Motor neuron (in vitro differentiated cells): ENCODE measurements at regions not wholly inside any gene's neighbourhood (a gene's known extent, or its start where the extent isn't known, plus 50 kb on each side); places are given as distances from the start of the nearest gene placed in this dataset.

Source experiments
- ATAC-seq, 8 experiments: fragments of 200-7000 bp; cut with Tn5 transposase; replicated peaks in 6 of 8; 2 replicates each; pipeline ENCODE4 v1.8.0; 2021; ENCODE audit warnings: mild to moderate bottlenecking in 8 of 8, moderate library complexity in 8 of 8
- H3K27ac ChIP-seq, 2 donors: fragments of 250-450 bp; sonication (Bioruptor Pico); 2 replicates each; pipeline ENCODE4 v1.9.0; 2021; ENCODE audit warnings: antibody characterized with exemption in 2 of 2, mild to moderate bottlenecking in 2 of 2, moderate library complexity in 1 of 2
- H3K4me1 ChIP-seq, 2 donors: fragments of 250-450 bp; sonication (Bioruptor Pico); replicated peaks in 1 of 2; 2 replicates each; pipeline ENCODE4 v1.6.1; 2021; ENCODE audit warnings: antibody characterized with exemption in 2 of 2, mild to moderate bottlenecking in 2 of 2, moderate library complexity in 1 of 2
- H3K4me3 ChIP-seq, 5 donors: fragments of 250-450 bp; sonication (Bioruptor Pico); 2 replicates each; pipeline ENCODE4 v1.9.0; 2021; ENCODE audit warnings: antibody characterized with exemption in 5 of 5, mild to moderate bottlenecking in 5 of 5, moderate library complexity in 4 of 5
- WGBS, 10 experiments: fragments of 450-650 bp; shearing (Covaris generic); methylation state at CpG; one replicate each; pipeline ENCODE4 v1.0.0; 2022; 5-methylcytosine and 5-hydroxymethylcytosine counted together
- in situ Hi-C, 9 experiments: fragments of 400-800 bp; cut with MboI; loops; one replicate each; pipeline ENCODE4 v1.15.0; 2021; ENCODE audit warnings: low sequenced_read_pairs in 9 of 9, low pct_unique_long_range_greater_than_20kb in 2 of 9; ENCODE audit not compliant: unreplicated experiment in 9 of 9

DNA sequence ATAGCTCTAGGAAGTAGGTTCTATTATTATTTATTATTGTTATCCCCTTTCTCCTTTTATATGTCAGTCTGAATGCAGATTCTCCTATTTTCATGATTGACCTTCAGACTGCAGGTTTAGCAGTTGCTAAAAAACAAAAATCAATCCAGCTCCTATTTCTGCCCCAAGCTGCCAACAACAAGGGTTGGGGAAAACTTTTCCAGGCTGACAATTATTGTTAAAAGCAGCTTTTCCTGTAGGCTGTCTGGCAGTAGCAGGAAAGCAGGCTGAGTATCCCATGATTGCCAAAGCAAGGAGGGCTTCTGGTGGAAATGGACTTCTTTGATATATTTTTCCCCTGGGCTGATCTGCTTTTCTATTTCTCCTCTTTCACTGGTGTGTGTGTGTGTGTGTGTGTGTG, 78.0 kb upstream of the CTLA4 start:
- ATAC-seq: no peak
- in situ Hi-C loops: no loop called here
- Histone ChIP-seq H3K4me3 (no peak overlapping the region), H3K4me1 (peaks cover 0 to 7% of the 10 kb centered on the region in 2 donors), H3K27ac (no peak overlapping the region)

DNA sequence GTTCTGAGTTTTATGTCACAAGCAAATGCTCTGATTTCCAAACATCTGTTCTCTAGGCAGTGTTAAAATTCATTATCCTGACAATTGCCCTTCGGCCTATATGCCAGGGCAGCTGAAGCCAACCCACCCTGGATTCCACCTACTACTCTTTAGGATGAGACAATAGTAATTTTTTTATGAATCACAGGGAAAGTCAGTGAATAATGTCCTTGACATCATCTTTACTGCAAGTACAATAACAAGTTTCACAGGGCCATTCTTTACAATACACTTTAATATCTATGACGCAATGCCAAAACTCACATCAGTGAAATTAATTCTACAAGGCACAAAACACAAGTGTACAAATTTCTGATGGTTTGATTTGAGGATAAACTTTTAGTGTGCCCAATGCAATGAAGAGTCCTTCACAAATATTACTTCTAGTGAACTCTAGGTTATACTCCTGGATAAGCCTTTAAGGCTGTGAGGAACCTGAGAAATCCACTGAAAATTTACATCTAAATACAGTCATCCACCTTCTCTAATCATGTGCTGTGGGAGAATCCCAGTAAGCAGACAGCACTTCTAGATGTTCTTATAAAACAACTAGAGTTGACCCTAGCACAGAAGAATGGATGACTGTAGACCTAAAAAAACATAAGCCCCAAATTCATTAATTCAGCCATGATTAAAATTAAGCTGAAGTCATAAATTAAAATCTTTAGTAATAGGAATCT, 77.3 kb upstream of the CTLA4 start:
- peak in 1 of 8 experiments; percentile 53 for ATAC-seq
- 40 to 100% (median 100%) methylated on average over 1 to 2 of the region's 2 CpGs; no CpG with 5 or more reads in 2 of the 10 experiments for WGBS, 10 experiments
- in situ Hi-C loops: no loop called here
- H3K4me1 ChIP-seq: peaks cover 0 to 7% of the 10 kb centered on the region in 2 donors
- no peak overlapping the region for H3K27ac ChIP-seq
- no peak overlapping the region for H3K4me3 ChIP-seq

DNA sequence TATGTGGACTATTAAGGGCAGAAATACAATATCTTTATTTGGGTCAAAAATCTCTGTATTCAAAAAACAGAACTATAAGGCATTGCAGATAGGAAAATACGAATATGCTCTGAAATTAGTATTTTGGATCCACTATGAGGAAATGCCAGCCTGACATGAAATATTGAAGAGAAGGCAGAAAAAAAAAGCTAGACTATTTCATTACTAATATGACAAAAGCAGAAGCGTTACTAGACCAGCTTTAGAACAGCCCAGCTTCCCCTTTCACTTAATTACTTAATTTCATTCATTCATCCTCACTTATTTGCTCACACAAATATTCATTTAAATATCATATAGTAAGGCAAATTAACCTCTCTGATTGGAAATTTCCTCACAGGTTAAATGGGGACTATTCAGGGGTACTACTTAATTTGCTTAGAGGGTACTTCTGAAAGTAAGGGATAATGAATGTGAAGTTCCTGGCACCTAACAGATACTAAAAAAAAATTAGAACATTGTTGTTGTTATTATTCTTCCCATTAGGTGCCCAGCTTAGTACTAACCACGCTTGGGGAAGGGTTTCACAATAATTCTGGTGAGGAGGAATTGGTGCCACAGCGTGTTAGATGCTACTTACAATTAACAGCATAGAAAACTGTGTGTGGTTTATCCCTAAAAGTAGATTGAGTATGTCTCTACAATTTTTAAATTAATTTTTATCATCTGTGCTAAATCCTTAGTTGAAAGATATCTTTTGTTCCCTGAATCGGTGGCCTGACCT, 71.1 kb upstream of the CTLA4 start:
- H3K27ac ChIP-seq: no peak overlapping the region
- H3K4me1 ChIP-seq: no peaks in the 10 kb centered on the region
- 52 to 100% (median 79%) methylated on average over 1 to 5 of the region's 5 CpGs for WGBS, 10 experiments
- in situ Hi-C loops: no loop called here
- no peak overlapping the region for H3K4me3 ChIP-seq
- no peak for ATAC-seq

DNA sequence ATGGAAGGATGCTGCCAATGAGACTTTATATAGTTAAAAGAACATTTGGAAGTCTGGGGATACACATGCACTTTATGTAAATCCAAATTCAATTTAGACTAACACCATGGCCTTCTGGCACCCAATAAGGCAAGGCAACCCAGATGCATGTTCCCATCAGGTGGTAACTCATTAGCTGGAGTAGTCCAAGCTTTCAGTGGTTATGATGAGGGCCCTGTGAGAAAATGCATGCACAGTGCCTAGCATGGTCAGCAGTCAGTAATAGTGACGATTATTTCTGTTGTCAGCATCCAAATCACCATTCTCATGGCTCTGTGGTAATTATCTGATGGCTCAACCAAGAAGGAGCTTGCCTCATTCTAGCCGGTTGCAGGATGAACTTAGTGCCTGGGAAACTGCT, 70.3 kb upstream of the CTLA4 start:
- no peaks in the 10 kb centered on the region for H3K4me1 ChIP-seq
- ATAC-seq: no peak
- no peak overlapping the region for H3K4me3 ChIP-seq
- no peak overlapping the region for H3K27ac ChIP-seq
- WGBS, 10 experiments: 67 to 100% (median 100%) methylated on average over 1 of the region's 2 CpGs; no CpG with 5 or more reads in 1 of the 10 experiments
- in situ Hi-C loops: no loop called here

DNA sequence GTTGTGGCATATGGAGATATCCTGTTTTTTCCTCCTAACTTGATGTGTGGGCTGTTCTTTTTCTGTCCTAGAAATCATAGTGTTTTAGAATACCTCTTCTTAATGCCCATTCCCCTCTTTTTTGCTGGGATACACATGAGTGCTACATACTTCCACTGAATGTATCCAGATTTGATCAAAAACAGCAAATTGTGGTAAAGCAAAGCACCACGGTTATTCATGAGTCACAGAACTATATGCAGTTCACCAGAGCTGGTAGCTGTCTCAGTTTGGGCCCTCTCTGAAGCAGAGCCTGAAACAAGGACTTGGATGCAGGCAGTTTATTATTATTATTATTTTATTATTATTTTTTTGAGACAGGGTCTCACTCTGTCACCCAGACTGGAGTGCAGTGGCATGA, 69.9 kb upstream of the CTLA4 start:
- H3K4me3 ChIP-seq: no peak overlapping the region
- ATAC-seq: no peak
- H3K27ac ChIP-seq: no peak overlapping the region
- no peaks in the 10 kb centered on the region for H3K4me1 ChIP-seq
- in situ Hi-C loops: no loop called here
- WGBS, 10 experiments: 20 to 100% (median 70%) methylated on average over 1 of the region's 1 CpG; no CpG with 5 or more reads in 4 of the 10 experiments

DNA sequence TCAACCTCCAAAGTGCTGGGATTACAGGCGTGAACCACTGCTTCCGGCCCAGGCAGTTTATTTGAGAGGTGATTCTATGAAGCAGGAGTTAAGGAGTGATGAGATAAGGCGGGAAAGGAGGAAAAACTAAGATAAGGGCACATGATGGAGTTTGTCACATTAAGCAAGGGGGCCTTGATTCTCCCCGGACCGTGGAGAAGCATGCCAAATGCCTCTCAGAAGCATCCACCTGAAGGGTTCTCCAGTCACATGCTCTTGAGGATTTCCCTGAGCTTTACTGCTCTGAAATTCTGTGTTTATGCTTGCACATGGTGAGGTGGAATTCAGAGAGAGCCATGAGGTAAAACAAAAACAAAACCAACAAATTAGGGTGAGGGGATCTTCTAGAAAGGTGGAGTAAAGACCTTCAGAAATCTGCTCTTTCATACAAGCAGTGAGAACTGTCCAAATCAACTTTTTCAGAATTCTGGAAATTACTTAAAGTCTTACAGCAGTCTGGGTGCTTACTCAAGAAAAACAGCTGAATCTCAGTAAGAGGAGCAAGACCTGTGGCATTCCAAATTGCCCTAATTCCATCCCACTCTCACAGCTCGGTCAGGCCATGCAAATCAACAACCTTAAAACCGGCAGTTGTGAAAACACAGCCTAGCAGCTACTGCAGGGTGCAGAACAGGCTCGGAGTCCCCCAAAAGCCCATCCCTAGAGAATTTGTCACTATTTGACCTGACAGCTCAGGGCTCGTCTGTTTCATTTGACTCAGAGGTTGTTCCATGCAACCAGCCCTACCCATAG, 69.1 kb upstream of the CTLA4 start:
- in situ Hi-C loops: no loop called here
- Histone ChIP-seq H3K4me3 (no peak overlapping the region), H3K27ac (no peak overlapping the region), H3K4me1 (no peaks in the 10 kb centered on the region)
- no peak for ATAC-seq
- 40 to 100% (median 86%) methylated on average over 1 to 8 of the region's 9 CpGs; no CpG with 5 or more reads in 1 of the 10 experiments for WGBS, 10 experiments

DNA sequence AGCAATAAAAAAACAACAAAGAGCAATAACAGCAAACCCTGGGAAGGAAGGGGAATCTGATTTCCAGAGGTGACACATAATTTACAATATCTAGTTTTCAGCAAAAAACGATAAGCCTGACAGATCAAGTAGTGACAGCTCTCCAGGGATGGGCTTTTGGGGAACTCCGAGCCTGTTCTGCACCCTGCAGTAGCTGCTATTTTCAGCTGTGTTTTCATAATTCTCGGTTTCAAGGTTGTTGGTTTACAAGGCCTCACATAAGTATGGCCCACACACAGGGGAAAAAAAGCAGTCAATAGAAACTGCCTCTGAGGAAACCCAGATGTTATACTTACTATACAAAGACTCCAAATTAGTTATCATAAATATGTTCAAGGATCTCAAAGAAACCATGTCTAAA, 67.7 kb upstream of the CTLA4 start:
- in situ Hi-C loops: loop anchor here in 2 of 9 experiments (25.0 kb wide), 1 partner anchor 313 kb away; no protein-coding TSS in a partner anchor
- ATAC-seq: no peak
- Histone ChIP-seq H3K4me1 (no peaks in the 10 kb centered on the region), H3K27ac (no peak overlapping the region), H3K4me3 (no peak overlapping the region)
- WGBS, 10 experiments: 61 to 100% (median 100%) methylated on average over 1 to 3 of the region's 3 CpGs; no CpG with 5 or more reads in 1 of the 10 experiments

DNA sequence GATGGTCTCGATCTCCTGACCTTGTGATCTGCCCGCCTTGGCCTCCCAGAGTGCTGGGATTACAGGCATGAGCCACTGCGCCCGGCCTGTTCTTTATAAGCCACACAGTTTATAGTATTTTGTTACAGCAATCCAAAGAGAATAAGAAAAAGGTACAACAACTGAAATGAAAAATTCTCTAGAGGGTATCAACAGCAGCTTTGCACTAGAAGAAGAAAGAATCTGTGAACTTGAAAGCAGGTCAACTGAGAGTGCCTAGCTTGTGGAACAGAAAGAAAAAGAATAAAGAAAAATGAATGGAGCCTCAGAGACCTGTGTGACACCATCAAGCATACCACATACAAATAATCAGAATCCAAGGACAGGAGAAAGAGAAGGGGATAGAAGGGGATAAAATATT, 66.8 kb upstream of the CTLA4 start:
- 100% methylated on average over 1 to 4 of the region's 4 CpGs; no CpG with 5 or more reads in 4 of the 10 experiments for WGBS, 10 experiments
- H3K4me3 ChIP-seq: no peak overlapping the region
- in situ Hi-C loops: loop anchor here in 2 of 9 experiments (25.0 kb wide), 1 partner anchor 313 kb away; no protein-coding TSS in a partner anchor
- H3K27ac ChIP-seq: no peak overlapping the region
- no peaks in the 10 kb centered on the region for H3K4me1 ChIP-seq
- no peak for ATAC-seq

DNA sequence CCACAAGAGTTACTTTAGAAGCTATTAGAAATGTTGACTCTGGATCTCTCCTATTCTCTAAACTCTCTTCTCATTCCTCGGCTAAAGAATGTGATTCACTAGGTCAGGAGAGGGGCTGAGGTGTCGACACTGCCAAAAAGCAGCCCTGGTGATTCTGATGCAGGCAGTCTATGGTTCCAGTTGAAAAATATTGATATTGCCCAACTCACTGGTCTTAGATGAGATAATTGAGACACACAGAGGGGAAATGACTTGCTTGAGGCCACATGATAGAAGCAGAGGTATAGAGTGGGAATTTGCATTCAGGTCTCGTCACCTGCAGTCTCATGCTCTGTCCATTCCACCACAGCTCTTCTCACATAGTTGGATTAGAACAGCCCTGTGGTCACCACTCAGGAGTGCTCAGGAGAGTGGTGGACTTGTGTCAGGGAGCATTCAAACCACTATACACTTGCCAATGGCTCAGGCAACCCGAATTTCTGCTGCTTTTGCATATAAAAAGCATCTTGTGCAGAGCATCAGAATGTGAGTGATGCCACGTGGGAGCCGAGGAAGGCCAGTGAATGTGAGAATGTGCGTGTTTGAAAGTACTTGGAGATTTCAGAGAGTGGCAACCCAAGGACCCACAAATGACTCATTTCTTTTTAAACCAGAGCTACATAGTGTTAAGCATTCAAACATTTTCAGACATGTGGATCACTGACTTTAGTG, 65.1 kb upstream of the CTLA4 start:
- in situ Hi-C loops: loop anchor here in 2 of 9 experiments (25.0 kb wide), 1 partner anchor 315 kb away; no protein-coding TSS in a partner anchor
- Histone ChIP-seq H3K4me1 (peaks cover 0 to 3% of the 10 kb centered on the region in 2 donors), H3K27ac (no peak overlapping the region), H3K4me3 (no peak overlapping the region)
- ATAC-seq: peak in 2 of 8 experiments; percentile 12 to 22
- 40 to 100% (median 65%) methylated on average over 1 to 7 of the region's 7 CpGs; no CpG with 5 or more reads in 3 of the 10 experiments for WGBS, 10 experiments

DNA sequence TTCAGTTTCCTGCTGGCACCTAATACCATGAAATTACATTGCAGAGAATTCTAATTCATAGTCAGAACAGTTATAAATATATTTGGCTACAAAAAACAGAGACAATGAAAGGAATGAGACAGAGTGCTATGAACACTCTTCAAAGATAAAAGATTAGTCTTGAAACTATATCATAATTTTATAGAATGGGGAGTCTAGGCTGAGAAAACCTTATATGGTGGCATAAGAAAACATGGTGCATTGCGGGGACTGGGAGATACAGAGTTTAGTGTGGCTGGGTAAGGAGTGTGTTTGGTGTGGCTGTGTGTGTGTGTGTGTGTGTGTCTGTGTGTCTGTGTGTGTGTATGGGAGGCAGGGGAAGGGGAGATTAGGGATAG, 64.5 kb upstream of the CTLA4 start:
- ATAC-seq: no peak
- Histone ChIP-seq H3K4me3 (no peak overlapping the region), H3K4me1 (peaks cover 3 to 8% of the 10 kb centered on the region in 2 donors), H3K27ac (no peak overlapping the region)
- in situ Hi-C loops: loop anchor here in 2 of 9 experiments (25.0 kb wide), 1 partner anchor 316 kb away; no protein-coding TSS in a partner anchor
- WGBS, 10 experiments: 80 to 100% (median 92%) methylated on average over 1 of the region's 1 CpG; no CpG with 5 or more reads in 6 of the 10 experiments

DNA sequence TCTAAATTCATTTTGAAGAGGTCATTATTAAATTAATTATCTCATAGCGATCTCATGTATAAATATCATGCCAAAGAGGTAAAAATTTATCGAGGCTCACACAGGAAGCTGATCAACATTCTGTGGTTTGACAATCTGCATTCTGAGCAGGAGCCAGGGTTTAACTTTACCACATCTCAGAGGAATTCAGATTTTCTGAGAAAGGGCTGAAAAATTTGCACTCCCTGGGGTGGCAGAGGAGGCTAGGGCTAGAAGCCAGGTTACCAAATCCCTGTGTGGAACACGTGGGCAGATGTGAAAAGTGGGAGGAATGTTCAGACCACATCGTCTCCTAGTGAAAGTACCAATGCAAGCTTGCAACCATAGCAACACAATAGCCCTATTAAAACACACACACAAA, 63.5 kb upstream of the CTLA4 start:
- H3K4me1 ChIP-seq: peaks cover 4 to 19% of the 10 kb centered on the region in 2 donors
- H3K27ac ChIP-seq: no peak overlapping the region
- peak in 2 of 8 experiments; percentile 94 to 95 for ATAC-seq
- H3K4me3 ChIP-seq: no peak overlapping the region
- WGBS, 10 experiments: 0 to 100% (median 61%) methylated on average over 1 to 4 of the region's 4 CpGs; no CpG with 5 or more reads in 1 of the 10 experiments
- in situ Hi-C loops: loop anchor here in 2 of 9 experiments (25.0 kb wide), 1 partner anchor 317 kb away; no protein-coding TSS in a partner anchor

DNA sequence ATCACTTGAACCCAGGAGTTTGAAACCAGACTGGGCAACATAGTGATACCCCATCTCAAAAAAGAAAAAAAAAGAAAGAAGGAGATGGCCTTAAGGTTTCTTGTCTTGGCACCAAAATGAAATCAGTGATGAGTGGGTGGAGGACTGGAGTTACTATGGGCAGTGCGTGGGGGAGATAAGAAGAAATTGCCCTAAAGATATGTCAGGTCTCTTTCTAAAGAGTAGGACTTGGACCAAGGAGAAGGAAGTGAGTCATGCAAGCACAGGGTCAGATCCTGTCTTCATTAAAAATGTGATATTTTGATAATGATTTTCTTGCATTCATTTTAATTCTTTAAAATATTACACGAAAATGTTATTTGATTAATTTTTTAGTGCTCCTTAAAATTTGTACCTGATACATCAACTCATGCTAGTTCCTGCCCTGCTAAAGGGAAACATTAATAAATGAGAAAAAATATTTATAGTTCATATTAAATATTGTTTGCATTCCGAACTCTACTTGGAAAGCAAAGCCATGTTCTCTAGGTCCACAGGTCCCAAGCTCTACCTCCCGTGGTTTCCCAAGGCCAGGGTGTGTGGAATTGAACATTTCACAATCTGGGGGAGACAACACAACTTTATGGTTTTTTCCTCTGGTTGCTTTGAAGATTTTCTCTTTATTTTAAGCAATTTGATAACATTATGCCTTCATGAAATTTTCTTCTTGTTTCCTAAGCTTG, 62.6 kb upstream of the CTLA4 start:
- Histone ChIP-seq H3K4me3 (no peak overlapping the region), H3K4me1 (peaks cover 5 to 22% of the 10 kb centered on the region in 2 donors), H3K27ac (no peak overlapping the region)
- no peak for ATAC-seq
- in situ Hi-C loops: loop anchor here in 2 of 9 experiments (25.0 kb wide), 1 partner anchor 318 kb away; no protein-coding TSS in a partner anchor
- 32 to 100% (median 87%) methylated on average over 2 to 4 of the region's 4 CpGs for WGBS, 10 experiments
